Fibroblast of mammary gland (primary cell): ENCODE measurements at regions not wholly inside any gene's neighbourhood (a gene's known extent, or its start where the extent isn't known, plus 50 kb on each side); places are given as distances from the start of the nearest gene placed in this dataset.

Experiments used
- DNase-seq: peaks from one replicate; pipeline ENCODE4 v3.0.0-alpha.2; 2010; ENCODE audit warnings: low read depth
- H3K4me3 ChIP-seq: 2 replicates; pipeline ENCODE4 v1.5.1; 2011; ENCODE audit warnings: low read depth, mild to moderate bottlenecking, low read length, moderate library complexity; ENCODE audit not compliant: control insufficient read depth
- CTCF ChIP-seq: conservative IDR thresholded peaks from 2 replicates; pipeline ENCODE4 v1.5.1; 2011; ENCODE audit warnings: low read depth, low read length, inconsistent platforms; ENCODE audit not compliant: control insufficient read depth, insufficient read depth

GRCh38 chr11:70510106-70510505 lies 111.8 kb downstream of the CTTN start:
- no peak for TF ChIP-seq CTCF
- no peak for DNase-seq
- H3K4me3 ChIP-seq: no peak overlapping the region

GRCh38 chr11:70510571-70510970 lies 112.2 kb downstream of the CTTN start:
- no peak overlapping the region for H3K4me3 ChIP-seq
- no peak for DNase-seq
- TF ChIP-seq CTCF: no peak

GRCh38 chr11:70511345-70511744 lies 113.0 kb downstream of the CTTN start:
- TF ChIP-seq CTCF: peak; percentile 5
- no peak overlapping the region for H3K4me3 ChIP-seq
- DNase-seq: no peak

GRCh38 chr11:70512716-70513115 lies 114.4 kb downstream of the CTTN start:
- no peak overlapping the region for H3K4me3 ChIP-seq
- no peak for DNase-seq
- TF ChIP-seq CTCF: no peak

- DNase-seq: no peak
- H3K4me3 ChIP-seq: no peak overlapping the region
- TF ChIP-seq CTCF: no peak
Measured at GRCh38 chr11:70517203-70517602, 118.9 kb downstream of the CTTN start.

- H3K4me3 ChIP-seq: no peak overlapping the region
- DNase-seq: peak; percentile 62
- TF ChIP-seq CTCF: no peak
Measured at GRCh38 chr11:70517988-70518907, 119.9 kb downstream of the CTTN start.
